Breast epithelium (tissue), 3 donors: ENCODE measurements at regions not wholly inside any gene's neighbourhood (a gene's known extent, or its start where the extent isn't known, plus 50 kb on each side); places are given as distances from the start of the nearest gene placed in this dataset.

ENCODE experiments used
- POLR2A ChIP-seq: fragments of 450-650 bp; IDR thresholded peaks from one replicate; pipeline ENCODE4 v1.6.1; 2016; ENCODE audit warnings: antibody characterized with exemption, mild to moderate bottlenecking, moderate library complexity
- POLR2AphosphoS5 ChIP-seq, 3 donors: sonication (generic); formaldehyde crosslinking; IDR thresholded peaks; one replicate each; pipeline ENCODE4 v1.6.1; 2017; ENCODE audit warnings: antibody characterized with exemption in 3 of 3
- TF ChIP-seq, protein P1 (sequence below), 3 donors: fragments of 450-650 bp; IDR thresholded peaks; one replicate each; pipeline ENCODE4 v1.5.1; 2016 to 2017; ENCODE audit warnings: antibody characterized with exemption in 3 of 3, mild to moderate bottlenecking in 3 of 3, moderate library complexity in 3 of 3

DNA sequence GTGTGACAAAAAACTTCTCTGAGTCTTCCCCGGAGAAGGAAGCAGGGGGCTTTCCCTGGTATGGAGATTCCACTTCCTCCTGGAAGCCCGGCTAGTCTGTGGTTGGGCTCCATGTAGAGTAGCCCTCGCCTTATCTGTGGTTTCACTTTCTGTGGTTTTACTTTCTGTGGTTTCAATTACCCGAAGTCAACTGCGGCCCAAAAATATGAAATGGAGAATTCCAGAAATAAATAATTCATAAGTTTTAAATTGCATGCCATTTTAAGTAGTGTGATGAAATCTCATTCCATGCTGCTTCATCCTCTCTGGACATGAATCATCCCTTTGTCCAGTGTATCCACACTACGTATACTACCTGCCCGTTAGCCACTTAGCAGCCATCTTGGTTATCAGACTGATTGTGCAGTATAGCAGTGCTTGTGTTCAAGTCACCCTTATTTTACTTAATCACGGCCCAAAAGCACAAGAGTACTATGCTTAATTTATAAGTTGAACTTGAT is 275.0 kb upstream of the SESN3 start:
- TF ChIP-seq POLR2A (no peak), POLR2AphosphoS5 (IDR thresholded peaks at IDR 0.05) (no peak)
- TF ChIP-seq, protein P1, sequence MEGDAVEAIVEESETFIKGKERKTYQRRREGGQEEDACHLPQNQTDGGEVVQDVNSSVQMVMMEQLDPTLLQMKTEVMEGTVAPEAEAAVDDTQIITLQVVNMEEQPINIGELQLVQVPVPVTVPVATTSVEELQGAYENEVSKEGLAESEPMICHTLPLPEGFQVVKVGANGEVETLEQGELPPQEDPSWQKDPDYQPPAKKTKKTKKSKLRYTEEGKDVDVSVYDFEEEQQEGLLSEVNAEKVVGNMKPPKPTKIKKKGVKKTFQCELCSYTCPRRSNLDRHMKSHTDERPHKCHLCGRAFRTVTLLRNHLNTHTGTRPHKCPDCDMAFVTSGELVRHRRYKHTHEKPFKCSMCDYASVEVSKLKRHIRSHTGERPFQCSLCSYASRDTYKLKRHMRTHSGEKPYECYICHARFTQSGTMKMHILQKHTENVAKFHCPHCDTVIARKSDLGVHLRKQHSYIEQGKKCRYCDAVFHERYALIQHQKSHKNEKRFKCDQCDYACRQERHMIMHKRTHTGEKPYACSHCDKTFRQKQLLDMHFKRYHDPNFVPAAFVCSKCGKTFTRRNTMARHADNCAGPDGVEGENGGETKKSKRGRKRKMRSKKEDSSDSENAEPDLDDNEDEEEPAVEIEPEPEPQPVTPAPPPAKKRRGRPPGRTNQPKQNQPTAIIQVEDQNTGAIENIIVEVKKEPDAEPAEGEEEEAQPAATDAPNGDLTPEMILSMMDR (IDR thresholded peaks at IDR 0.05) = no peak
